Esophagus squamous epithelium (tissue), 4 donors: ENCODE measurements at regions not wholly inside any gene's neighbourhood (a gene's known extent, or its start where the extent isn't known, plus 50 kb on each side); places are given as distances from the start of the nearest gene placed in this dataset.

Experiments used
- POLR2A ChIP-seq, 4 donors: fragments of 450-650 bp; IDR thresholded peaks; one replicate each; pipeline ENCODE4 v1.6.1; 2017; ENCODE audit warnings: antibody characterized with exemption in 4 of 4, mild to moderate bottlenecking in 4 of 4, moderate library complexity in 3 of 4
- TF ChIP-seq, protein P1 (sequence below), 6 experiments: fragments of 450-650 bp in 4 of 6; fragments of 200-600 bp in 2 of 6; sonication (generic) in 2 of 6; IDR thresholded peaks; one replicate each; pipeline ENCODE4 v1.5.1; 2016 to 2019; ENCODE audit warnings: antibody characterized with exemption in 6 of 6, mild to moderate bottlenecking in 4 of 6, moderate library complexity in 4 of 6

GRCh38 chr3:21140785-21141184 is 610.2 kb downstream of the ZNF385D start:
- TF ChIP-seq, protein P1, sequence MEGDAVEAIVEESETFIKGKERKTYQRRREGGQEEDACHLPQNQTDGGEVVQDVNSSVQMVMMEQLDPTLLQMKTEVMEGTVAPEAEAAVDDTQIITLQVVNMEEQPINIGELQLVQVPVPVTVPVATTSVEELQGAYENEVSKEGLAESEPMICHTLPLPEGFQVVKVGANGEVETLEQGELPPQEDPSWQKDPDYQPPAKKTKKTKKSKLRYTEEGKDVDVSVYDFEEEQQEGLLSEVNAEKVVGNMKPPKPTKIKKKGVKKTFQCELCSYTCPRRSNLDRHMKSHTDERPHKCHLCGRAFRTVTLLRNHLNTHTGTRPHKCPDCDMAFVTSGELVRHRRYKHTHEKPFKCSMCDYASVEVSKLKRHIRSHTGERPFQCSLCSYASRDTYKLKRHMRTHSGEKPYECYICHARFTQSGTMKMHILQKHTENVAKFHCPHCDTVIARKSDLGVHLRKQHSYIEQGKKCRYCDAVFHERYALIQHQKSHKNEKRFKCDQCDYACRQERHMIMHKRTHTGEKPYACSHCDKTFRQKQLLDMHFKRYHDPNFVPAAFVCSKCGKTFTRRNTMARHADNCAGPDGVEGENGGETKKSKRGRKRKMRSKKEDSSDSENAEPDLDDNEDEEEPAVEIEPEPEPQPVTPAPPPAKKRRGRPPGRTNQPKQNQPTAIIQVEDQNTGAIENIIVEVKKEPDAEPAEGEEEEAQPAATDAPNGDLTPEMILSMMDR (IDR thresholded peaks at IDR 0.05): no peak
- no peak for TF ChIP-seq POLR2A (IDR thresholded peaks at IDR 0.05)
